OCI-M2 (cell line): ENCODE measurements at regions not wholly inside any gene's neighbourhood (a gene's known extent, or its start where the extent isn't known, plus 50 kb on each side); places are given as distances from the start of the nearest gene placed in this dataset.

ENCODE experiments used
- DNase-seq: peaks from one replicate; lab custom pipeline; 2025; ENCODE audit not compliant: unreplicated experiment; lab: John Stamatoyannopoulos, UW

DNA sequence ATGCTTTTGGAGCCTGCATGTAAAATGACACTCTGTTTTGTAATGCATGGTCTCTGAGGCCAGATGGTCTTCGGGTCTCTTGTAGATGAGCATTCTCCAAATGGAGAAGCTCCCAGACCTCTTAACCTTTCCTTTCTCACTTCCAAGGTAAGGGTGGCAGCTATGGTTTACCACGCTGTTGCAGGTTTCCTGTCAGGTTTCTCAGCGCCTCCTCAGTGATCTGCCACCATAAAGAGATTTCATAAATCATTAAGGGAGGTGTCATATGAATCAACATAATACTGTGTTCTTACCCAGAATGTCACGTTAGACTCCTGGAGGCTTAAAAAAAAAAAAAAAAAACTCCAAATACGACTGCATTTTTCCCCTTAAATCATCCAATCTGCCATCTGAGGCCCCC, 787.4 kb upstream of the EEF2KMT start:
- DNase-seq, result no peak

DNA sequence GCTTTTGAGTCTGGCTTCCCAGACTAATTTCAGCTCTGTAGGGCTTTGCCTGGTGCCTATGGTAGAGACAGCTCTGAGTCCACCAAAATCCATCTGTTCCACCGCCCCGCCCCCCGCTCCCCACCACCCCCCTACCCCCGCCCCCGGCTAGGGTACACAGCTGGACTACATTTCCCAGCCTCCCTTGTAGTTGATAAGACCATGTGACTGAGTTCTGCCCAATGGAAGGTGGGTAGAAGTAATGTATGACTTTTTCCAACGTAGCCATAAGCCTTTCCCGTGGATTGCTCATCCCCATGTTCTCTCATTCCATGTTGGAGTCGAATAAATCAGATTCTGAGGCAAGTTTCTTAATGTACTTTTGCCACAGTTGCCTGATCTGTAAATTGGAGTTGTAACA, 786.7 kb upstream of the EEF2KMT start:
- no peak for DNase-seq

DNA sequence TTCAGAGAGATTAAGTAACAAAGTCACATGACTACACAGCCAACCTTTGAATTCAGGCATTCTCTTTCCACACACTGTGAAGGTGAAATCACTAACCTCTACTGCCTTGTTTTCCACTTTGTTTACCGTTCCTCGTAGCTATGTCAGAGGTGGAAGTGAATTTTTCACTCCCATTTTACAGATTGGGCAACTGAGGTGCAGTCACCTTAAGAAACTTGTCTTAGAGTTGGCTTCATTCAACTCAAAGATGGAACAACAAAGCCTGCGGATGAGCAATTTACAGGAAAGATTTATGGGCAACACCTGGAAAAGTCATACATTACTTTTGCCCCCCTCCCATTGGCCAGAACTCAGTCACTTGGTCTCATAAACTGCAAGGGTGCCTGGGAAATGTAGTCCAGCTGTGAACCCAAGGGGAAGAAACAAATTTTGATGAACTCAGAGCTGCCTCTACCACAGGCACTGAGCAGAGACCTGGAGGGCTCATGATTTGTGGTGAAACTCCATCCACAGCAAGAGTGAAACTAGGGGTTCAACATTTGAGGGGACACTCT, 784.6 kb upstream of the EEF2KMT start:
- DNase-seq, result no peak

DNA sequence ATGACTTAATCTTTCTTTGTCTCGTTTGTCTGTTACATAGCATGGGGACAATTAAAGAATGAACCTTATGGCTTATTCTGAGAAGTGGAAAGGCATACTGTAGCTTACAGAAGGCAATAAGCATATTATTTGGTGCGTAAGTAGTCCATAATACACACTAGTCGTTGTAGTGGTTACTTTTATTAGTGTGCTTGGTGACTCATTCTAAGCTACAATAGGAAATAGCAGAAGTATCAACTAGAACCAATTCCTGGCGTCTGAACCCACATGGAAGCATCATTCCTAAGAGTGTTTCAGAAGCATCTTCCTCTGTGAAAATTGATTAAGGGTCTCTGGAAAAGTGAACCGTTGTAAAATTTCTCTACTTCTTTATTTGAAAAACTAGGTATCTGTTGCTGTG, 777.8 kb upstream of the EEF2KMT start:
- DNase-seq, result no peak

DNA sequence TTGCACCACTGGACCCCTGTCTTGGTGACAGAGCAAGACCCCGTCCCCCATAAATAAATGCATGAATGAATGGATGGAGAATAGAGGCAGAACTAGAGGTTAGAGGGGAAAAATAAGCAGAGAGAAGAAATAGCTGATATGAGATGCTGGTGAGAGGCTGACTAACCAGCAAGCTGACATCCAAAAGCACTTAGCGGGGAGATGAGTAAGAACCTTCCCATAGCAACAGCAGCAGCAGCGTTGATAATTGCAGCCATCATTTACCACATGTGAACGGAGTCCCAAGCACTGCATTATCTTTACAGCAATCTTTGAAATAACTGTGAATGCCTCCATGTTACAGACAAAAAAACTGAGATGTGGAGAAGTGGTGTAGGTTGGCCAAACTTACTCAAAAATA, 777.3 kb upstream of the EEF2KMT start:
- no peak for DNase-seq

DNA sequence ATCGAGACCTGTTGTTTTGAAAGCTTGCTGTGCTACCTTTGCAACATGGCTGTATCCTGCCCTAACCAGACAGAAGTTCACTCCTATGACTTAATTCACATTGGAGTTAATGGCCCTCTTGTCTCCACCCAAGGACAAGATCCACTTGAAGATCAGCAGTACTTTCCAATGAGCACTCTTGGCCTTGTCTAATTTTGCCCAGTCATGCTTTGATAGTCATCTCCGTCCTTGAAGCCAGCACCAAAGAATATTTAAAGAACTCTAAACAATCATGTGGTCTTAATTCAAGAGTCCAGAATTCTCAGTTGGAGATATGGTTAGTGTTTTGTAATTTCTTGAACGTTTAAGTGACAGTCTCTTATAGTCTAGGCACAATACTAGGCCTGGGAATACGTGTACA, 775.6 kb upstream of the EEF2KMT start:
- DNase-seq, result no peak

DNA sequence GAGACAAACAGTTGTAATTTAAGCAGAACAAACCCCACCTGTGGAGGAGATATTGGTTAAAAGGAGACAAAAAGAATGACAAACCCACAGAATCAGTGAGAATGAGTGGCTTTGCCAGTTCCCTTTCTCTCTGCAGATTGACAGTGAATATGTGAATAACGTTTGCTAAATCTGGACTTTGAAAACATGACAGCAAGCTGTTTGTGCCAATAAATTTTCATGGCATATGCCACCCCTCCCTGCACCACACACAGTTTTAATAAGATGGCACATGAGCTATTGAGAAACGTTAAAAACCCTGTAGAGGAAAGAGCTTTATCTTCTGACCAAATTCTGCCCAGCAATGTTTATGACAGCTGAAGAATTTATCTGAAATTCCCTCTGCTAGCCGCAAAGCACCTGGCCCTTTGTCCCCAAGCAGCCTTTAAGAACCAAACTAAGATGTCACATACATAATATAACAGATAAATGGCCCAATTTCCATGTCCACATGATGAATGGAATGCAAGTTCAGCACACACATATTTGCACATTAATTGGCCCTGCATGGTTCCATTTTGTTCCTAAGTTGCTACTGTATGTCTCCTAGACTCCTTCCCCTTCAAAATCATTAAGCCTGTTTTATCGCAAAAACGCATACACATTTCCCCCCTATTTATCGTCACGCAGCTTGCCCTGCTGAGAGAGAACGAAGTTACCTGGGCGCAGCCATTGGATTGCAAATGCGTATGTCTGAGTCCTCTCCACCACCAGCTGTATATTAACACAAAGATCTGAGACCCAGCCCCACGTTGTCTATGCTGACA, 773.5 kb upstream of the EEF2KMT start:
- no peak for DNase-seq

DNA sequence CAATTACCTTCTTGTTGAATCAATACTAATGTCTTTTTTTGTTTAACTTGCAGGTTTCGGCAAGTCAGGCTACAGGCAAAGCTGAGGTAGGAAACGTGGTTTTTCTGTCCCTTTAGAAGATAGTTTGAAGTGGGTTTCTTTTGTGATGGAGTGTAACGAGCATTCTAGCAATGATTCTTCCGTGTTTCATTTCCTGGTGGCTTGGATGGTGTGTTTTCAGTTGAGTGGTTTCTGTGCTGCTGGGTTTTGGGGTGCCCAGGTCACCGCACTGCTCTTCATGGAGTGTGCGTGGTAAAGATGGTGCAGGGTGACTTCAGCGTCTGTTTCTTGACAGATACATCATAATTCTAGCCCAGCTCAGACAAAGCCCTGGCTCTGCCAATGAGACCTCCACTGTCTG, 769.7 kb upstream of the EEF2KMT start:
- no peak for DNase-seq

DNA sequence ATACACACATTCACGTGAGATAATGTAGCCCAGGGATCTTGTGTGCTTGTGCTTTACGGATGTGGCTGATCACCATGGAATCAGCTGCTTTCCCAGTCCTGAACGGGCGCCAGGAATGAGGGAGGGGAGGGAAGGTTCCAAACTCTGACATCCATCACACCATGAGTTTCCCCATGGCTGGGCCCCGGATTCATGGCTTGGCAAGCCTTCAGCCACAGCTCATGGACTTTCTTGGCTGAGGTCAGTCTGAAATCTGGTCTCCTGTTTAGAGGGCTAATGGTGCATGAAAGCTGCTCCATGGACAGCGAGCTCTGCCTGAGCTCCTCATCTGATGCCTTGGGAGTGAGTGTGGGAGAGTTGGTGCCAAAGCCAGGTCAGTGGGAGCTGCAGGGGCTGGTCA, 767.6 kb upstream of the EEF2KMT start:
- DNase-seq, result no peak

DNA sequence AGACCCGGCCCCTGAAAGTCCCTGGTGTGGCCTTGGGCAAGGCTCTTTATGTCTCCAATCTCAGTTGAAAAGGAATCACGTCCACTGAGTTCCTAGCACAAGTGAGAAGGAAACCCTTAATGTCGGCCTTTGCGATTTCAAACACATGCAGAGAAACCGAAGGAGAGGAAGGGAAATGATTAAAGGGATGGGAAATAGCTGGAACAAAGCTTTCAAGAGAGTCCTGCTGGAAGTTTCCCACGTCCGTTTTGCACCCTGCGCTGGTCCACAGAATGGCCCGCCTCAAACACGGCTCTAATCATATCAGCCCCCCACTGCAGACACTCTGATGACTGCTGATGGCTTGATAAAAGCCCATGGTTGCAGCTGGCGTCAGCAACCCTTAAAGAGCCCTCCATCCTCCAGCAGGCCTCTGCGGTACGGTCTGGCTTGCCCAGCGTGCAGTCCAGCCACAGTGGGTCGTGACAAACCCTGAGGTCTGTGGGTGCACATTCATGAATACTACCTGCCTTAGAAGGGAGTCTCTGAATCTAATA, 765.5 kb upstream of the EEF2KMT start:
- no peak for DNase-seq

DNA sequence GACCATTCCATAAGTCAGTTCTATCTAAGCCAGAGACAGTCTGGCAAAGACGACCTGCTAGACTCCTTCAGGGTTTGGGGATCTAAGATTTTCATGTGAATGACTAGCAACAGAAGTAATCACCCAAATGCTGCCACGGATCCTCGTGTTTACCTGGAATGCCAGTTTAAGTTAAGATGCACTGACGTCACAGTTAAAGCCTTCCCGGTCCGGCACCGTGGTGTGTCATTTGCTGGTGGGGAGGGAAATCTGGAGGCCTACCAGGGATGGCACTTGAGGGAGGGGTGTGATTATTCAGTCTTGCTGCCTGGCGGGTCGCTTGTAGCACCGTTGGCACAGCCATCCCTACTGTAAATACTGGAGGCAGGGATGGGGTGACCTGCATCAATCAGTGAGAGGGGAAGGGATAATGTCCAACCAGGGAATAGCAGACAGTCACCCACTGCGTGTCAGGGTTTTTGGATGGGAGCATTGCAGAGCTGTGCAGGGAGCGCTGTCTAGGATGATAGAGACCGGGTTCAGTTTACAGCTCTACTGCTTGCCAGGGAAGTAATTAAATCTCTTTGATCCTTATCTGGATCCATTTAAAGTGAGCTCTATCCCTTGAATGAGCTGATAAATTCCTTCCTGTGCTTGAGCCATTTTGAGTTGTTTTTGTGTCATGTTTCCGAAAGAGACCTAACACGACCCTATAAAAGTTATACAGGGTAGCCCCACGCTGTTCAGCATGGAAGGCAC, 764.7 kb upstream of the EEF2KMT start:
- DNase-seq, result no peak

DNA sequence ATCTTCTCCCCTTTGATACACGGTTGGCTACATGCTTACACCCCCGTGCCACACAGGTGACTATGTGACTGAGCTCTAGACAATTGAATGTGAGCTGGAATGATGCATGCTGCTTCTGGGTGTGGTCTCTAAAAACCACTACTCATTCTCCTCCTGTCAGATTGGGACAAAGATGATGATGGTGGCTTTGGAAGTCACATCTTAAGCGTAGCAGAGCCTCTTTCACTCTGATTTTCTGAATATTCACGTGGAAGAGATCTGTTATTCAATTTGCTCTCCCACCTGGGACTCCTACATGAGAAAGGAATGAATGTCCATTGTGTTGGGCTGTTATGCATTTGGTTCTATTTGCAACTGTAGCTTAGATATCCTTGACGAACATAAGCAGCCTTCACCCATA, 763.6 kb upstream of the EEF2KMT start:
- DNase-seq, result no peak

DNA sequence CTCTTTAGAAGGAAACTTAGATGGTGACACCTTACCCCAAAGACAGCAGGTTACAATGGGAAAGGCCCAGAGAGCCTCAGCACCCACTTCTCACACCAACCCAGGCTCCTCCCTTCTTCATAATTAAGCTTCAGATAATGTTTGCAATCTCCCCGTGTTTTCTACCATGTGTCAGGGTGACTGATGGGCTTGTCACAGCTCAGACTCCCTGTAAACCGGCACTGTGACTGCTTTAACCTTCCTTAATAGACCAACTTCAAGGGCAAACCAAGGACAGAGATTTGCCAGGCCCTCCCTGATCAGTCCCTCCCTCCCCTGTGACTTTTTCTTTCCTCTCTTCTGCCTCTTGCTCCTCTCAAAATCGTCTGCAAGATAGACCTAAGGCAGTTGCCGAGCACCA, 760.6 kb upstream of the EEF2KMT start:
- DNase-seq, result no peak

DNA sequence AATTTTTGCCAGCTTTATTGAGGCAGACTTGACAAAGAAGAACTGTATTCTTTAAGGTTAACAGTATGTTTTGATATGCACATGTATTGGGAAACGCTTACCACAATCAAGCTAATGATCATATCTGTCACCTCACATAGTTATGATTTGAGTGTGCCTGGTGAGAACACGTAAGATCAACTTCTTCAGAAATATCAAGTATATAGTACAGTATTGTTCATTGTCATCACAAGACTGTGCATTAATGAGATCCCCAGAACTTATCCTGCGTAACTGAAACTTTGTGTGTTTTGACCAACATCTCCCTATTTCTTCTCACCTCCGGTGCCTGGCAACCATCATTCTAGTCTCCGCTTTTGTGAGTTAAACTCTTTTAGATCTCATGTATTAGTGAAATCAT, 756.4 kb upstream of the EEF2KMT start:
- no peak for DNase-seq

DNA sequence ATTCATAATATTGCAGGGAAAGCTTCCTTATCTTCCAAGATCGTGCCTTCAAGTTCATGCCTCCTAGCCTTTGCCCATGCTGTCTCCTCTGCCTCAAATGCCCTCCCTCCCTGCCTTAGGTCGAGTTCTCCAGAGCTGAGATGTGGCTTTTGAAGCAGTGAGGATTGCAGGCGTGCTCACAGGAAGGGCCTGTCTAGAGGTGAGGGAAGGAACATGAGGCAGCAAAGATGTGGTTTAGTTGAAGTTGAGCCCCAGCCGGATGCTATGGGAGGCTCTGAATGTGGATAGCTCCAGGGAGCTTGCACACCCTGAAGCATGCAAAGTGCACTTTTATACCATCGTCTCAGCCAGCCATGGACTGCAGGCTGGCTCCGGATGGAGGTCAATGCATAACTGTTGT, 754.6 kb upstream of the EEF2KMT start:
- no peak for DNase-seq

DNA sequence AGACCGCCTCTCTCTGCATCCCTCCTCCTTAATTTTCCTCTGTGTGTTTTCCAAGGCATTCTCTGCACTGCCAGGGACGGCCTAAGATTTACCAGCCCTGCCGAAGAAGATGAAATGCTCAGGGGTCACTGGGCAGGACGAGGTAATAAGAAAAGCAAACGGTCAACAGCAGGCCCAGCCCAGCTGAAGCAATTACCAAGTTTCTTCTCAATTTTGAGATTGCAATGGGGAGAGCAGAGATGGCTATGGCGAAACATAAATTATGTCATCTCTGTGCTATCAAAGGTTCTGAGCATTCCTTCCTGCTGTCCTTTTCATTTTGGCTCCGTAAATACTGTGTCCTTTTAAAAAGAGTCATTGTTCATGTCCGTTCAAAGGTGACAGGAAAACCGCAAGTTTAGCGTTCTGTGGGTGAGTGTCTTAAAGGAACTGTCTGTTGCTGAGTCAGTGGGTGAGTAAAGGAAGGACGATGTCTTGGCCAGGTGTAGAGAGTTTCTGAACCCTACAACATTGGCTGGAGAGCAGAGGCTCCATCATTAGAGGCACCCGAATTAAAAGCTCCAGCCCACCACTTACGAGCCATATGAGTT, 753.9 kb upstream of the EEF2KMT start:
- DNase-seq, result no peak

DNA sequence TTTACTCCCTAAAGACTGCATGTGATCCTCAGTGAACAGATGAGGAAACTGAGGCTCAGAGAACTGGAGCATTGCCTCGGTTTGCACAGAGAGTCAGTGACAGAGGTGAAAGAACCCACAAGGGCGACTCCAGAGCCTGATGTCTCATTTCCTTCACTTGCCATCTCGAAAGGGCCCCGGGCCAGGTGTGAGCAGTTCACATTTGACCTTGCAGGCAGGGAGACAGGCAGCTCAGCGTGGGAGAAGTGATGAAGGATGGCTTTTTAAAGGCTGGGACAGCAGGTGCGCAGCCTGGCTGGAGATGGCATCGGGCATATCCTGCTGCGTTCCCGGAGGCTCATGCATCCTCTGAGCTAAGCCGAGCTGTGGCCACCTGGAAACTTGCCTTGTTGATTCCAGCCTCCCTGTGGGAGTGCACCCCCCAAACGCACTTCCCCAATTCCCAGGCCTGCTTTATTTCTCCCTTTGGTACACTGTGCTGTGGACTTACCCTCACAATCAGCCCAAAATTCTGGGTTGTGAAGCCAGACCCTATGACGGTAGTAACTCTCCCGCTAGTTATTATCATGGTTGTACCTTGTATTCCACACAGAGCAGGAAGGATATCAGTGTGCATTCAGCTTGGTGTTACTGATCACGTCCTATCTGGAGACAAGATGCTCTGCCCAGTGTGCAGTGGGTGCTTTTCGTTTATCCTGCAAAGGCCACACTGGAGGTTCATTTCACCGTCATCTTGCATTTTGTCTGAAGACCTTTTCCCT, 753.2 kb upstream of the EEF2KMT start:
- DNase-seq, result no peak

DNA sequence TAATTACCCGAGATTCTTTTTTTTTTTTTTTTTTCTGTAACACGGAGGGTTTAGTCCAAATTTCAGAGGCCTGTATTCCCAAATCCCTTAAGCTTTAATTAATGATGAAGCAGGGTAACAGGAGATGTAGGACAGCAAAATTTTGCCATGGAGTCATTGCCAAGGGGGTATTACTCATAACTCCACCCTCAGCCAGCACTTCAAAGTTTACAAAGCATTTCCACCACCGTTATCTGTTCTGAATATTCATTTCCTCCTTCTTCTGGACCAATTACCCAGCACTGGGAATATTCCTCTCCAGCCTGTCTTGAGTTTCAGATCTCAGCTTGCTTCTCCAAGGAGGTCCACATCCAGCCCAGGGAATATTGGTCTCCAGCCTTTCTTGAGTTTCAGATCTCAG, 747.5 kb upstream of the EEF2KMT start:
- no peak for DNase-seq

DNA sequence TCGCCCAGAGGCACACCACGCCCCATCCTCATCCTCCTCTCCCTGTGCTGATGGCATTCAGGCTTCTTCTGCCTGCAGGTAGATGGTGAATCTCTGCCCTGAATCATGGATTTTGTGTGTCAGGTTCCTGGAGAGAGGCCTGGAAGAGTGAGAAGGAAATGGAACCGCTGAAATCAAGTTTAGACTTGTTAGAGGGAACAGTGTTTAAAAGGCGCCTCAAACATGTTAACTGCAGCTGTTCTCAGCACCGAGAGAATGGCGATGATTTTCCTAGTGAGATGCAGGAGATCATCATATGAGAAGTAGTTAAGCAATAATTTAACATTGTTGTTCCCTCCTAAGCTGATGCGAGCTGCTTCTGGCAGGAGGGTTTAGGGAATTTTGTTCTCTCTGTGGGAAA, 744.4 kb upstream of the EEF2KMT start:
- DNase-seq, result no peak

DNA sequence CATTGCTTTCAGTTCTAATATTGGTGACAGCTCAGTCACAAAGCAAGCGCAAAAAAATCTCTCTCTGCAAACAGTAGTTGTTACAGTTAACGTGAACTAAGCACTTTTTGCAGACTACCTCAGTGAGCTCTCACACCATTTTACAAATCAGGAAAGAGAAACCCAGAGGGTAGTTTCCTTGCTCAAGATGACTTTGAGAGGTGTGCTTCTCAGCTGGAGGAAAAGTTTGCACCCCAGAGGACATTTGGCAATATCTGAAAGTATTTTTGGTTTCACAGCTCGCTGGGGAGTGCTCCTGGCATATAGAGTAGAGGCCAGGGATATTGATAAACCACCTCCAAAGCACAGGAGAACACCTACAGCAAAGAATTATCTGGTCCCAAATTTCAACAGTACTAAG, 741.1 kb upstream of the EEF2KMT start:
- no peak for DNase-seq

DNA sequence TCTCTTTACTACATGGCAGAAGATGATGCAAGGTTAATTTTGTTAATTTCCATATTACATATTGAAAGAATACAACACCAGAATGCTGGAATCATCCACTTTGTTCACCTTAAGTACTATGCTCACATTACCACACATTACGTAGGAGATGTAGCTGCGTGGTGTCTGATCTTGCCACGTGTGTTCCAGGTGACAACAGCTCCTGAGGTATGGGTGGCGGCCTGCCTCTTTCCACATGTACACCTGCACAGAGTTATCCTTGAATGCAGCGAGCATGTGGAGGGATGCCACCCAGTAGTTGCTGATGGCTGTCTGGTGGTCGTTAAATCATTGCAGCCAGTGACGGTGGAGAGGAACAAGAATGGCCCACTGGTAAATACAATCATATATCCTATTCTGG, 740.5 kb upstream of the EEF2KMT start:
- DNase-seq, result no peak
